HCT116 (cell line): ENCODE measurements at regions not wholly inside any gene's neighbourhood (a gene's known extent, or its start where the extent isn't known, plus 50 kb on each side); places are given as distances from the start of the nearest gene placed in this dataset.

Experiments
- ATAC-seq: fragments of 200-7000 bp; cut with Tn5 transposase; 2 replicates; pipeline ENCODE4 v1.9.1; 2020; ENCODE audit warnings: mild to moderate bottlenecking, moderate library complexity
- BruUV-seq: library from RNA; stranded (reverse); fragments of 400-500 nt; replicated peaks from 2 replicates; lab custom pipeline; 2021; lab: Mats Ljungman, UMichigan
- CTCF ChIA-PET: fragments of 300-600 bp; sonication (Branson Sonifier 250); formaldehyde crosslinking; loops from one replicate; lab custom pipeline; 2021; ENCODE audit warnings: antibody characterized with exemption; lab: Charles Lee
- POLR2A ChIA-PET: fragments of 300-600, 350-600 bp; sonication (Branson Sonifier 250); formaldehyde crosslinking; loops from one replicate; lab custom pipeline; 2021; ENCODE audit warnings: antibody characterized with exemption; lab: Charles Lee
- RAD21 ChIA-PET, 2 experiments: fragments of 300-600 bp; sonication (Branson Sonifier 250); formaldehyde crosslinking; loops; one replicate each; lab custom pipeline; 2023; ENCODE audit warnings: low total read pairs in 2 of 2; ENCODE audit not compliant: uncharacterized antibody in 2 of 2, unreplicated experiment in 2 of 2, low non-redundant PET in 1 of 2; lab: Charles Lee
- DNase-seq: peaks from one replicate; pipeline ENCODE4 v3.0.0-alpha.2; 2010; ENCODE audit warnings: low read depth, low spot score
- H2AFZ ChIP-seq: fragments of 200-600 bp; shearing (Covaris generic), sonication (generic); 2 replicates; pipeline ENCODE4 v1.6.1; 2017; ENCODE audit warnings: low read depth, mixed run types, mixed read lengths, antibody characterized with exemption, low read length; ENCODE audit not compliant: poor library complexity, severe bottlenecking
- H3K27ac ChIP-seq: 2 replicates; pipeline ENCODE4 v1.5.1; 2012; ENCODE audit warnings: low read depth, low read length
- H3K27me3 ChIP-seq: fragments of 200-600 bp; sonication (generic); 2 replicates; pipeline ENCODE4 v1.6.1; 2016; ENCODE audit warnings: mixed run types, low read length, mixed read lengths; ENCODE audit not compliant: insufficient read depth
- H3K36me3 ChIP-seq, 2 experiments: fragments of 200-500 bp in 1 of 2; fragments of 200-600 bp in 1 of 2; sonication (Bioruptor generic) in 1 of 2; sonication (generic) in 1 of 2; 2 replicates each; pipeline versions ENCODE4 v1.5.1 to v1.6.1; 2014 to 2016; ENCODE audit warnings: low read length in 2 of 2, inconsistent platforms in 1 of 2, mixed read lengths in 1 of 2, mixed run types in 1 of 2; ENCODE audit not compliant: insufficient read depth in 2 of 2, control insufficient read depth in 1 of 2
- H3K4me1 ChIP-seq, 2 experiments: fragments of 200-600 bp in 1 of 2; sonication (generic) in 1 of 2; 2 replicates each; pipeline versions ENCODE4 v1.5.1 to v1.6.1; 2012 to 2017; ENCODE audit warnings: low read length in 2 of 2, inconsistent platforms in 1 of 2, mild to moderate bottlenecking in 1 of 2, mixed read lengths in 1 of 2, mixed run types in 1 of 2, moderate library complexity in 1 of 2; ENCODE audit not compliant: insufficient read depth in 2 of 2, control insufficient read depth in 1 of 2
- H3K4me2 ChIP-seq: fragments of 200-600 bp; sonication (generic); 2 replicates; pipeline ENCODE4 v1.6.1; 2017; ENCODE audit warnings: mixed run types, low read length, mixed read lengths
- H3K4me3 ChIP-seq, 2 experiments: fragments of 200-600 bp in 1 of 2; sonication (generic) in 1 of 2; replicated peaks in 1 of 2; 2 replicates each; pipeline ENCODE4 v1.5.1; 2011 to 2016; ENCODE audit warnings: low read length in 2 of 2, control low read depth in 1 of 2, low read depth in 1 of 2, mild to moderate bottlenecking in 1 of 2, mixed read lengths in 1 of 2, mixed run types in 1 of 2
- H3K79me2 ChIP-seq: fragments of 200-600 bp; sonication (generic); 2 replicates; pipeline ENCODE4 v1.6.1; 2017; ENCODE audit warnings: mild to moderate bottlenecking, mixed run types, low read length, moderate library complexity, mixed read lengths; ENCODE audit not compliant: insufficient read depth
- H3K9ac ChIP-seq: fragments of 200-600 bp; sonication (generic); 2 replicates; pipeline ENCODE4 v1.6.1; 2016; ENCODE audit warnings: low read length, mixed read lengths
- H3K9me2 ChIP-seq: fragments of 200-600 bp; sonication (generic), shearing (Covaris generic); 2 replicates; pipeline ENCODE4 v1.6.1; 2017; ENCODE audit warnings: mixed run types, mild to moderate bottlenecking, moderate library complexity; ENCODE audit not compliant: insufficient read depth
- H3K9me3 ChIP-seq, 2 experiments: fragments of 200-500 bp in 1 of 2; fragments of 200-600 bp in 1 of 2; sonication (Bioruptor generic) in 1 of 2; sonication (generic) in 1 of 2; 2 replicates each; pipeline ENCODE4 v1.6.1; 2014 to 2017; ENCODE audit warnings: low read length in 2 of 2, mixed read lengths in 2 of 2, inconsistent platforms in 1 of 2, low read depth in 1 of 2, mild to moderate bottlenecking in 1 of 2, mixed run types in 1 of 2, moderate library complexity in 1 of 2; ENCODE audit not compliant: control insufficient read depth in 1 of 2, insufficient read depth in 1 of 2
- H4K20me1 ChIP-seq: fragments of 200-600 bp; sonication (generic), shearing (Covaris generic); 2 replicates; pipeline ENCODE4 v1.6.1; 2017; ENCODE audit warnings: mixed run types, mild to moderate bottlenecking, moderate library complexity; ENCODE audit not compliant: insufficient read depth
- EZH2phosphoT487 ChIP-seq: fragments of 200-600 bp; IDR thresholded peaks from 2 replicates; pipeline ENCODE4 v1.6.1; 2018; ENCODE audit warnings: antibody characterized with exemption, borderline replicate concordance
- FOSL1 ChIP-seq: IDR thresholded peaks from 2 replicates; pipeline ENCODE4 v1.6.1; 2012; ENCODE audit warnings: low read depth
- POLR2A ChIP-seq: IDR thresholded peaks from 2 replicates; pipeline ENCODE4 v1.7.0; 2011; ENCODE audit warnings: borderline replicate concordance; ENCODE audit not compliant: insufficient read depth, insufficient read length; ENCODE audit errors: extremely low read depth
- TCF7L2 ChIP-seq: IDR thresholded peaks from 2 replicates; pipeline ENCODE4 v1.7.0; 2011; ENCODE audit warnings: borderline replicate concordance, inconsistent platforms; ENCODE audit not compliant: insufficient read depth, insufficient read length; ENCODE audit errors: extremely low read depth
- ZBTB33 ChIP-seq: IDR thresholded peaks from 2 replicates; pipeline ENCODE4 v1.6.1; 2011; ENCODE audit warnings: mild to moderate bottlenecking, low read length, moderate library complexity; ENCODE audit not compliant: insufficient replicate concordance; ENCODE audit errors: extremely low read depth
- intact Hi-C: fragments of 100-400 bp; cut with micrococcal nuclease; formaldehyde crosslinking; loops from 2 replicates; pipeline ENCODE4 v1.10.0; 2022
- TF ChIP-seq, protein P1 (sequence below), 3 experiments: fragments of 200-600 bp in 1 of 3; sonication (generic) in 1 of 3; IDR thresholded peaks in 2 of 3; conservative IDR thresholded peaks in 1 of 3; 2 replicates each; pipeline ENCODE4 v1.5.1; 2012 to 2017; ENCODE audit warnings: low read depth in 2 of 3, low read length in 2 of 3, antibody characterized with exemption in 1 of 3, borderline replicate concordance in 1 of 3, control low read depth in 1 of 3, mild to moderate bottlenecking in 1 of 3, mixed read lengths in 1 of 3, mixed run types in 1 of 3, moderate library complexity in 1 of 3; ENCODE audit not compliant: insufficient read depth in 1 of 3

DNA sequence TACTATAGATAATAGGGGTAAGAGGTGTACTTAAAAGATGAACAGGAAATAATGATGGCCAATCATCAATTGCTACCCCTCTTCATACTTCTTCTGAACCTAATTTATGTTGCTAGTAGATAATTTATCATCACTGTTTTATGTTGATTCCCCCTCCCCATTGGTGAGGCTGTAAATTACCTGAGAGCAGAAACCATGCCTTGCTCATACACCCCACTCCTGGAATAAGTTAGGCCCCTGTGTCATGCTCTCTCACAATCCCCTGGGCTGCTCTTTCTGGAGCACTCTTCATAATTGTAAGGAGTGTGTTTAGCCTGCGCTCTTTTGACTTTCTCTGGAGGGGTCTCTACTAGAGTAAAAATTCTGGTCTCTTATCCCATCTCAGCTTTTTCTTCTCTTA lies 180.7 kb downstream of the PAH start:
- Histone ChIP-seq H3K27ac (no peak overlapping the region), H3K9me2 (no peaks in the 10 kb centered on the region), H4K20me1 (no peaks in the 10 kb centered on the region), H3K79me2 (no peaks in the 10 kb centered on the region), H3K27me3 (no peaks in the 10 kb centered on the region), H3K4me3 (no peak overlapping the region), H3K9me3 (no peaks in the 10 kb centered on the region), H3K36me3 (no peaks in the 10 kb centered on the region), H3K4me2 (no peak overlapping the region), H3K9ac (no peak overlapping the region), H3K4me1 (no peaks in the 10 kb centered on the region), H2AFZ (no peak overlapping the region)
- DNase-seq (no peak), ATAC-seq (no peak)
- ChIA-PET POLR2A (no interaction called here), CTCF (no interaction called here), RAD21 (no interaction called here)
- BruUV-seq: no TSS peak
- TF ChIP-seq, protein P1, sequence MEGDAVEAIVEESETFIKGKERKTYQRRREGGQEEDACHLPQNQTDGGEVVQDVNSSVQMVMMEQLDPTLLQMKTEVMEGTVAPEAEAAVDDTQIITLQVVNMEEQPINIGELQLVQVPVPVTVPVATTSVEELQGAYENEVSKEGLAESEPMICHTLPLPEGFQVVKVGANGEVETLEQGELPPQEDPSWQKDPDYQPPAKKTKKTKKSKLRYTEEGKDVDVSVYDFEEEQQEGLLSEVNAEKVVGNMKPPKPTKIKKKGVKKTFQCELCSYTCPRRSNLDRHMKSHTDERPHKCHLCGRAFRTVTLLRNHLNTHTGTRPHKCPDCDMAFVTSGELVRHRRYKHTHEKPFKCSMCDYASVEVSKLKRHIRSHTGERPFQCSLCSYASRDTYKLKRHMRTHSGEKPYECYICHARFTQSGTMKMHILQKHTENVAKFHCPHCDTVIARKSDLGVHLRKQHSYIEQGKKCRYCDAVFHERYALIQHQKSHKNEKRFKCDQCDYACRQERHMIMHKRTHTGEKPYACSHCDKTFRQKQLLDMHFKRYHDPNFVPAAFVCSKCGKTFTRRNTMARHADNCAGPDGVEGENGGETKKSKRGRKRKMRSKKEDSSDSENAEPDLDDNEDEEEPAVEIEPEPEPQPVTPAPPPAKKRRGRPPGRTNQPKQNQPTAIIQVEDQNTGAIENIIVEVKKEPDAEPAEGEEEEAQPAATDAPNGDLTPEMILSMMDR (IDR thresholded peaks at IDR 0.05 in 2 of 3, conservative IDR thresholded peaks at IDR 0.05 in 1 of 3; ENCODE audit: borderline replicate concordance in 1 of 3, insufficient read depth in 1 of 3, low read depth in 2 of 3, low read length in 2 of 3): no peak
- TF ChIP-seq ZBTB33: no peak
- no peak for TF ChIP-seq TCF7L2
- no peak for TF ChIP-seq EZH2phosphoT487
- TF ChIP-seq POLR2A: no peak
- no peak for TF ChIP-seq FOSL1
- intact Hi-C loops: no loop called here
